SK-N-SH treated with all-trans-retinoic acid at 6 μM for 48 hours (cell line): ENCODE measurements at regions not wholly inside any gene's neighbourhood (a gene's known extent, or its start where the extent isn't known, plus 50 kb on each side); places are given as distances from the start of the nearest gene placed in this dataset.

Source experiments
- ATAC-seq: fragments of 200-7000 bp; cut with Tn5 transposase; 3 replicates; pipeline ENCODE4 v1.9.1; 2020; ENCODE audit warnings: mild to moderate bottlenecking, moderate library complexity
- ARNTL ChIP-seq: fragments of 450-650 bp; formaldehyde crosslinking; IDR thresholded peaks from 2 replicates; pipeline ENCODE4 v1.5.0; 2020; ENCODE audit warnings: low read depth, mild to moderate bottlenecking, moderate library complexity, borderline replicate concordance
- BACH2 ChIP-seq: fragments of 250-450 bp; sonication (Bioruptor Pico); IDR thresholded peaks from 2 replicates; pipeline ENCODE4 v1.9.0; 2021; ENCODE audit warnings: mild to moderate bottlenecking, borderline replicate concordance
- CSDC2 ChIP-seq: fragments of 250-450 bp; sonication (Bioruptor Pico); IDR thresholded peaks from 2 replicates; pipeline ENCODE4 v1.5.0; 2020; ENCODE audit warnings: mild to moderate bottlenecking, moderate library complexity
- ESRRG ChIP-seq: fragments of 250-450 bp; sonication (Bioruptor Pico); IDR thresholded peaks from 2 replicates; pipeline ENCODE4 v1.6.1; 2021; ENCODE audit warnings: mild to moderate bottlenecking
- GLIS3 ChIP-seq: fragments of 250-450 bp; sonication (Bioruptor Pico); IDR thresholded peaks from 2 replicates; pipeline ENCODE4 v1.5.0; 2020; ENCODE audit warnings: mild to moderate bottlenecking, moderate library complexity
- ISL1 ChIP-seq: fragments of 250-450 bp; sonication (Bioruptor Pico); IDR thresholded peaks from 2 replicates; pipeline ENCODE4 v2.1.2; 2022; ENCODE audit warnings: mild to moderate bottlenecking, moderate library complexity
- OSR1 ChIP-seq: fragments of 250-450 bp; sonication (Bioruptor Pico); IDR thresholded peaks from 2 replicates; pipeline ENCODE4 v1.8.0; 2022; ENCODE audit warnings: moderate library complexity, mild to moderate bottlenecking, inconsistent platforms
- POU6F1 ChIP-seq: fragments of 250-450 bp; sonication (Bioruptor Pico); IDR thresholded peaks from 2 replicates; pipeline ENCODE4 v1.8.0; 2021; ENCODE audit warnings: low read depth, mild to moderate bottlenecking, moderate library complexity, borderline replicate concordance
- PPARA ChIP-seq: fragments of 250-450 bp; sonication (Bioruptor Pico); IDR thresholded peaks from 2 replicates; pipeline ENCODE4 v1.5.0; 2020; ENCODE audit warnings: mild to moderate bottlenecking, borderline replicate concordance
- RARB ChIP-seq: fragments of 250-450 bp; sonication (Bioruptor Pico); IDR thresholded peaks from 2 replicates; pipeline ENCODE4 v1.8.0; 2021; ENCODE audit warnings: mild to moderate bottlenecking, moderate library complexity
- SNAI2 ChIP-seq: fragments of 250-450 bp; sonication (Bioruptor Pico); IDR thresholded peaks from 2 replicates; pipeline ENCODE4 v1.5.0; 2020; ENCODE audit warnings: mild to moderate bottlenecking, moderate library complexity
- TCF4 ChIP-seq: fragments of 250-450 bp; sonication (Bioruptor Pico); IDR thresholded peaks from 2 replicates; pipeline ENCODE4 v1.8.0; 2021; ENCODE audit warnings: mild to moderate bottlenecking, moderate library complexity, borderline replicate concordance
- TOX ChIP-seq: fragments of 250-450 bp; sonication (Bioruptor Pico); IDR thresholded peaks from 2 replicates; pipeline ENCODE4 v1.8.0; 2021; ENCODE audit warnings: mild to moderate bottlenecking, moderate library complexity, borderline replicate concordance
- ZC3H10 ChIP-seq: fragments of 250-450 bp; sonication (Bioruptor Pico); IDR thresholded peaks from 2 replicates; pipeline ENCODE4 v1.5.1; 2021; ENCODE audit warnings: mild to moderate bottlenecking, moderate library complexity
- ZFP30 ChIP-seq: fragments of 450-650 bp; formaldehyde crosslinking; IDR thresholded peaks from 2 replicates; pipeline ENCODE4 v1.5.0; 2022; ENCODE audit warnings: mild to moderate bottlenecking, moderate library complexity
- ZNF565 ChIP-seq: fragments of 450-650 bp; formaldehyde crosslinking; conservative IDR thresholded peaks from 2 replicates; pipeline ENCODE4 v1.5.0; 2020; ENCODE audit warnings: low read depth, mild to moderate bottlenecking, moderate library complexity
- ZNF70 ChIP-seq: fragments of 450-650 bp; formaldehyde crosslinking; IDR thresholded peaks from 2 replicates; pipeline ENCODE4 v1.5.0; 2020; ENCODE audit warnings: mild to moderate bottlenecking, moderate library complexity
- ZNF8 ChIP-seq: fragments of 450-650 bp; formaldehyde crosslinking; IDR thresholded peaks from 2 replicates; pipeline ENCODE4 v1.5.0; 2020; ENCODE audit warnings: mild to moderate bottlenecking, moderate library complexity
- TF ChIP-seq, protein P1 (sequence below): fragments of 250-450 bp; sonication (Bioruptor Pico); IDR thresholded peaks from 2 replicates; pipeline ENCODE4 v1.5.1; 2020; ENCODE audit warnings: low read depth, mild to moderate bottlenecking, moderate library complexity
- TF ChIP-seq, protein P2 (sequence below): fragments of 250-450 bp; sonication (Bioruptor Pico); IDR thresholded peaks from 2 replicates; pipeline ENCODE4 v1.5.0; 2020; ENCODE audit warnings: mild to moderate bottlenecking, moderate library complexity
- TF ChIP-seq, protein P3 (sequence below): fragments of 250-450 bp; sonication (Bioruptor Pico); IDR thresholded peaks from 2 replicates; pipeline ENCODE4 v1.5.1; 2021; ENCODE audit warnings: mild to moderate bottlenecking, moderate library complexity
- TF ChIP-seq, protein P4 (sequence below): fragments of 250-450 bp; sonication (Bioruptor Pico); IDR thresholded peaks from 2 replicates; pipeline ENCODE4 v1.8.0; 2020; ENCODE audit warnings: mild to moderate bottlenecking, moderate library complexity, borderline replicate concordance

- no peak for ATAC-seq
Measured at GRCh38 chr18:75773618-75774017, 346.1 kb upstream of the SMIM21 start.

DNA sequence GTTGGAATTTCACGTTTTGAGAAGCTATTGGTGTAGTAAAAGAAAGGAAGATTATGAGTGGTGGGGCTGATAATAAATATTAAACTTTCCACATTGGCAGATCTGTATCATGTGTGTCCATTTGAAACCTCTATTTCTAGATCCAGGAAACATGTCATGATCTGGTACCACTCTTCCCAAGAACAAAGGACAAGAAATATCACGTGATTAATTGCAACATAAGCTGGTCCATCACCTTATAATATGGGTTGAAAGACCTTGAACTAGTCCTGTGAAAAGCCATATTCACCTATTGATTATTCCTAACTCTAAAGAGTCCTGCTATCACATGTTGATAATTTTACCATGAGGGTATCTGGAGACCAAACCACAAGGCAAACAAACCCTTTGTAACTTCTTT lies 335.3 kb upstream of the SMIM21 start:
- no peak for ATAC-seq
- TF ChIP-seq ZNF565 (CRISPR knock-in tag) (no peak), OSR1 (CRISPR knock-in tag) (no peak), PPARA (CRISPR knock-in tag) (no peak), ZC3H10 (CRISPR knock-in tag) (no peak), CSDC2 (no peak), RARB (CRISPR knock-in tag) (no peak), ISL1 (CRISPR knock-in tag) (no peak), ARNTL (no peak), GLIS3 (CRISPR knock-in tag) (no peak), SNAI2 (CRISPR knock-in tag) (no peak), TOX (CRISPR knock-in tag) (no peak), ESRRG (CRISPR knock-in tag) (no peak), ZNF70 (CRISPR knock-in tag) (no peak), BACH2 (CRISPR knock-in tag) (no peak), POU6F1 (CRISPR knock-in tag) (no peak), ZFP30 (CRISPR knock-in tag) (no peak)
- TF ChIP-seq, protein P1, sequence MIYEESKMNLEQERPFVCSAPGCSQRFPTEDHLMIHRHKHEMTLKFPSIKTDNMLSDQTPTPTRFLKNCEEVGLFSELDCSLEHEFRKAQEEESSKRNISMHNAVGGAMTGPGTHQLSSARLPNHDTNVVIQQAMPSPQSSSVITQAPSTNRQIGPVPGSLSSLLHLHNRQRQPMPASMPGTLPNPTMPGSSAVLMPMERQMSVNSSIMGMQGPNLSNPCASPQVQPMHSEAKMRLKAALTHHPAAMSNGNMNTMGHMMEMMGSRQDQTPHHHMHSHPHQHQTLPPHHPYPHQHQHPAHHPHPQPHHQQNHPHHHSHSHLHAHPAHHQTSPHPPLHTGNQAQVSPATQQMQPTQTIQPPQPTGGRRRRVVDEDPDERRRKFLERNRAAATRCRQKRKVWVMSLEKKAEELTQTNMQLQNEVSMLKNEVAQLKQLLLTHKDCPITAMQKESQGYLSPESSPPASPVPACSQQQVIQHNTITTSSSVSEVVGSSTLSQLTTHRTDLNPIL: no peak
- TF ChIP-seq, protein P2, sequence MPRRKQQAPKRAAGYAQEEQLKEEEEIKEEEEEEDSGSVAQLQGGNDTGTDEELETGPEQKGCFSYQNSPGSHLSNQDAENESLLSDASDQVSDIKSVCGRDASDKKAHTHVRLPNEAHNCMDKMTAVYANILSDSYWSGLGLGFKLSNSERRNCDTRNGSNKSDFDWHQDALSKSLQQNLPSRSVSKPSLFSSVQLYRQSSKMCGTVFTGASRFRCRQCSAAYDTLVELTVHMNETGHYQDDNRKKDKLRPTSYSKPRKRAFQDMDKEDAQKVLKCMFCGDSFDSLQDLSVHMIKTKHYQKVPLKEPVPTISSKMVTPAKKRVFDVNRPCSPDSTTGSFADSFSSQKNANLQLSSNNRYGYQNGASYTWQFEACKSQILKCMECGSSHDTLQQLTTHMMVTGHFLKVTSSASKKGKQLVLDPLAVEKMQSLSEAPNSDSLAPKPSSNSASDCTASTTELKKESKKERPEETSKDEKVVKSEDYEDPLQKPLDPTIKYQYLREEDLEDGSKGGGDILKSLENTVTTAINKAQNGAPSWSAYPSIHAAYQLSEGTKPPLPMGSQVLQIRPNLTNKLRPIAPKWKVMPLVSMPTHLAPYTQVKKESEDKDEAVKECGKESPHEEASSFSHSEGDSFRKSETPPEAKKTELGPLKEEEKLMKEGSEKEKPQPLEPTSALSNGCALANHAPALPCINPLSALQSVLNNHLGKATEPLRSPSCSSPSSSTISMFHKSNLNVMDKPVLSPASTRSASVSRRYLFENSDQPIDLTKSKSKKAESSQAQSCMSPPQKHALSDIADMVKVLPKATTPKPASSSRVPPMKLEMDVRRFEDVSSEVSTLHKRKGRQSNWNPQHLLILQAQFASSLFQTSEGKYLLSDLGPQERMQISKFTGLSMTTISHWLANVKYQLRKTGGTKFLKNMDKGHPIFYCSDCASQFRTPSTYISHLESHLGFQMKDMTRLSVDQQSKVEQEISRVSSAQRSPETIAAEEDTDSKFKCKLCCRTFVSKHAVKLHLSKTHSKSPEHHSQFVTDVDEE (CRISPR knock-in tag): no peak
- TF ChIP-seq, protein P3, sequence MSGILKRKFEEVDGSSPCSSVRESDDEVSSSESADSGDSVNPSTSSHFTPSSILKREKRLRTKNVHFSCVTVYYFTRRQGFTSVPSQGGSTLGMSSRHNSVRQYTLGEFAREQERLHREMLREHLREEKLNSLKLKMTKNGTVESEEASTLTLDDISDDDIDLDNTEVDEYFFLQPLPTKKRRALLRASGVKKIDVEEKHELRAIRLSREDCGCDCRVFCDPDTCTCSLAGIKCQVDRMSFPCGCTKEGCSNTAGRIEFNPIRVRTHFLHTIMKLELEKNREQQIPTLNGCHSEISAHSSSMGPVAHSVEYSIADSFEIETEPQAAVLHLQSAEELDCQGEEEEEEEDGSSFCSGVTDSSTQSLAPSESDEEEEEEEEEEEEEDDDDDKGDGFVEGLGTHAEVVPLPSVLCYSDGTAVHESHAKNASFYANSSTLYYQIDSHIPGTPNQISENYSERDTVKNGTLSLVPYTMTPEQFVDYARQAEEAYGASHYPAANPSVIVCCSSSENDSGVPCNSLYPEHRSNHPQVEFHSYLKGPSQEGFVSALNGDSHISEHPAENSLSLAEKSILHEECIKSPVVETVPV: no peak
- TF ChIP-seq, protein P4, sequence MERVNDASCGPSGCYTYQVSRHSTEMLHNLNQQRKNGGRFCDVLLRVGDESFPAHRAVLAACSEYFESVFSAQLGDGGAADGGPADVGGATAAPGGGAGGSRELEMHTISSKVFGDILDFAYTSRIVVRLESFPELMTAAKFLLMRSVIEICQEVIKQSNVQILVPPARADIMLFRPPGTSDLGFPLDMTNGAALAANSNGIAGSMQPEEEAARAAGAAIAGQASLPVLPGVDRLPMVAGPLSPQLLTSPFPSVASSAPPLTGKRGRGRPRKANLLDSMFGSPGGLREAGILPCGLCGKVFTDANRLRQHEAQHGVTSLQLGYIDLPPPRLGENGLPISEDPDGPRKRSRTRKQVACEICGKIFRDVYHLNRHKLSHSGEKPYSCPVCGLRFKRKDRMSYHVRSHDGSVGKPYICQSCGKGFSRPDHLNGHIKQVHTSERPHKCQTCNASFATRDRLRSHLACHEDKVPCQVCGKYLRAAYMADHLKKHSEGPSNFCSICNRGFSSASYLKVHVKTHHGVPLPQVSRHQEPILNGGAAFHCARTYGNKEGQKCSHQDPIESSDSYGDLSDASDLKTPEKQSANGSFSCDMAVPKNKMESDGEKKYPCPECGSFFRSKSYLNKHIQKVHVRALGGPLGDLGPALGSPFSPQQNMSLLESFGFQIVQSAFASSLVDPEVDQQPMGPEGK (CRISPR knock-in tag): no peak

More at GRCh38 chr18:75773618-75774017, 346.1 kb upstream of the SMIM21 start:
- no peak for TF ChIP-seq ZC3H10 (CRISPR knock-in tag)

- no peak for TF ChIP-seq ZNF70 (CRISPR knock-in tag)
- no peak for TF ChIP-seq ZNF565 (CRISPR knock-in tag)
- no peak for TF ChIP-seq BACH2 (CRISPR knock-in tag)
- TF ChIP-seq TCF4: no peak
- ATAC-seq: no peak
Measured at GRCh38 chr18:75760208-75760607, 332.7 kb upstream of the SMIM21 start.

GRCh38 chr18:75757951-75758350 lies 330.4 kb upstream of the SMIM21 start:
- no peak for TF ChIP-seq CSDC2
- TF ChIP-seq OSR1 (CRISPR knock-in tag): no peak
- TF ChIP-seq, protein P3: no peak
- no peak for TF ChIP-seq TOX (CRISPR knock-in tag)
- no peak for TF ChIP-seq RARB (CRISPR knock-in tag)
- TF ChIP-seq ZNF8: no peak
- TF ChIP-seq POU6F1 (CRISPR knock-in tag): no peak
- TF ChIP-seq ZC3H10 (CRISPR knock-in tag): no peak
- no peak for TF ChIP-seq GLIS3 (CRISPR knock-in tag)
- no peak for ATAC-seq
